DOHH2 (cell line): ENCODE measurements at regions not wholly inside any gene's neighbourhood (a gene's known extent, or its start where the extent isn't known, plus 50 kb on each side); places are given as distances from the start of the nearest gene placed in this dataset.
"Not testable (repeated sequence)": the region's sequence is repeated elsewhere in the genome, so short reads cannot be mapped to it uniquely, and the experiment has no call there.

Experiments used
- H3F3A ChIP-seq: fragments of 200-600 bp; sonication (generic), shearing (Covaris generic); 2 replicates; pipeline ENCODE4 v1.6.0; 2016; ENCODE audit warnings: antibody characterized with exemption, mild to moderate bottlenecking; ENCODE audit not compliant: control insufficient read depth, insufficient read depth
- H3K27ac ChIP-seq: fragments of 200-600 bp; sonication (generic); 2 replicates; pipeline ENCODE4 v1.5.1; 2014; ENCODE audit warnings: low read depth, mild to moderate bottlenecking, low read length, moderate library complexity
- H3K27me3 ChIP-seq: fragments of 200-600 bp; sonication (generic); 2 replicates; pipeline ENCODE4 v1.6.1; 2014; ENCODE audit warnings: mild to moderate bottlenecking, low read length, mixed read lengths; ENCODE audit not compliant: control insufficient read depth
- H3K36me3 ChIP-seq: fragments of 200-600 bp; sonication (generic); 2 replicates; pipeline ENCODE4 v1.6.1; 2014; ENCODE audit warnings: mild to moderate bottlenecking, low read length, moderate library complexity, mixed read lengths; ENCODE audit not compliant: control insufficient read depth
- H3K4me1 ChIP-seq: fragments of 200-600 bp; sonication (generic); 2 replicates; pipeline ENCODE4 v1.6.1; 2014; ENCODE audit warnings: mild to moderate bottlenecking, low read length, mixed read lengths; ENCODE audit not compliant: control insufficient read depth
- H3K4me2 ChIP-seq: fragments of 200-600 bp; sonication (generic); 2 replicates; pipeline ENCODE4 v1.6.0; 2014; ENCODE audit warnings: mild to moderate bottlenecking, low read length, moderate library complexity
- H3K4me3 ChIP-seq: fragments of 200-600 bp; sonication (generic); 2 replicates; pipeline ENCODE4 v1.5.1; 2014; ENCODE audit warnings: mild to moderate bottlenecking, low read length, mixed read lengths
- H3K79me2 ChIP-seq: fragments of 200-600 bp; sonication (generic); 2 replicates; pipeline ENCODE4 v1.6.1; 2014; ENCODE audit warnings: mild to moderate bottlenecking, low read length, mixed read lengths; ENCODE audit not compliant: control insufficient read depth
- H3K9me2 ChIP-seq: fragments of 200-600 bp; sonication (generic); replicated peaks from 2 replicates; pipeline ENCODE4 v1.6.1; 2014; ENCODE audit warnings: mild to moderate bottlenecking, low read length, mixed read lengths; ENCODE audit not compliant: control insufficient read depth
- H3K9me3 ChIP-seq: fragments of 200-600 bp; sonication (generic); 2 replicates; pipeline ENCODE4 v1.6.1; 2014; ENCODE audit warnings: antibody characterized with exemption, low read length, mixed read lengths; ENCODE audit not compliant: control insufficient read depth, insufficient read depth
- H4K20me1 ChIP-seq: fragments of 200-600 bp; sonication (generic); 2 replicates; pipeline ENCODE4 v1.6.0; 2014; ENCODE audit warnings: low read depth, mild to moderate bottlenecking, antibody characterized with exemption, low read length, moderate library complexity; ENCODE audit not compliant: control insufficient read depth, insufficient read depth
- CTCF ChIP-seq: fragments of 200-600 bp; sonication (generic); IDR thresholded peaks from one replicate; pipeline ENCODE4 v1.5.1; 2014; ENCODE audit warnings: antibody characterized with exemption, mild to moderate bottlenecking, low read depth, low read length; ENCODE audit not compliant: poor library complexity, severe bottlenecking
- EZH2phosphoT487 ChIP-seq: fragments of 200-600 bp; sonication (generic); IDR thresholded peaks from 2 replicates; pipeline ENCODE4 v1.6.1; 2017; ENCODE audit warnings: borderline replicate concordance, mild to moderate bottlenecking, antibody characterized with exemption, low read length, moderate library complexity, mixed read lengths

GRCh38 chr17:30600060-30600829 is 123.0 kb downstream of the GOSR1 start:
- Histone ChIP-seq H3K79me2 (peaks cover 45% of the 10 kb centered on the region), H3K9me2 (no peaks in the 10 kb centered on the region), H3F3A (peaks cover 14% of the 10 kb centered on the region), H3K9me3 (peaks cover 4% of the 10 kb centered on the region; the same call in 1 of the 2 replicates), H3K27me3 (no peaks in the 10 kb centered on the region), H3K27ac (peak overlapping the region; percentile 94), H3K4me3 (peak overlapping the region; percentile 97), H3K4me1 (peaks cover 50% of the 10 kb centered on the region), H3K4me2 (peak overlapping the region; percentile 97), H4K20me1 (0 out of 2 replicates have a peak, but pooled peaks cover 3% of the 10 kb centered on the region), H3K36me3 (0 out of 2 replicates have a peak, but pooled peaks cover 6% of the 10 kb centered on the region)
- peak; percentile 67 for TF ChIP-seq CTCF
- TF ChIP-seq EZH2phosphoT487 = no peak

- Histone ChIP-seq H3K4me2 (peak overlapping the region; percentile 97), H4K20me1 (no peaks in the 10 kb centered on the region), H3K27ac (peak overlapping the region; percentile 94), H3K27me3 (no peaks in the 10 kb centered on the region), H3K36me3 (0 out of 2 replicates have a peak, but pooled peaks cover 6% of the 10 kb centered on the region), H3K9me3 (peaks cover 4% of the 10 kb centered on the region; the same call in 1 of the 2 replicates), H3K4me3 (peak overlapping the region; percentile 97), H3F3A (peaks cover 14% of the 10 kb centered on the region), H3K79me2 (peaks cover 38% of the 10 kb centered on the region), H3K9me2 (no peaks in the 10 kb centered on the region), H3K4me1 (peaks cover 43% of the 10 kb centered on the region)
- TF ChIP-seq CTCF (no peak), EZH2phosphoT487 (no peak)
Measured at GRCh38 chr17:30599428-30600059, 122.3 kb downstream of the GOSR1 start.

GRCh38 chr17:30597776-30598288 is 120.6 kb downstream of the GOSR1 start:
- Histone ChIP-seq H3K27ac (peak overlapping the region; percentile 43), H3K27me3 (no peaks in the 10 kb centered on the region), H3K79me2 (peaks cover 21% of the 10 kb centered on the region), H3K36me3 (0 out of 2 replicates have a peak, but pooled peaks cover 6% of the 10 kb centered on the region), H3K4me2 (peak overlapping the region; percentile 30; the same call in 1 of the 2 replicates), H4K20me1 (no peaks in the 10 kb centered on the region), H3K9me3 (peaks cover 4% of the 10 kb centered on the region; the same call in 1 of the 2 replicates), H3F3A (peaks cover 14% of the 10 kb centered on the region), H3K4me1 (peaks cover 29% of the 10 kb centered on the region), H3K4me3 (peak overlapping the region; percentile 15; the same call in 1 of the 2 replicates), H3K9me2 (no peaks in the 10 kb centered on the region)
- TF ChIP-seq EZH2phosphoT487 (no peak), CTCF (no peak)

GRCh38 chr17:30596948-30597775 is 120.0 kb downstream of the GOSR1 start:
- not testable (repeated sequence) for H3K4me3 ChIP-seq, H3K9me3 ChIP-seq, H3K9me2 ChIP-seq, H3K36me3 ChIP-seq, H4K20me1 ChIP-seq, H3K27me3 ChIP-seq
- Histone ChIP-seq H3K27ac (peak overlapping the region; percentile 43), H3F3A (peaks cover 14% of the 10 kb centered on the region), H3K4me2 (0 out of 2 replicates have a peak overlapping the region, but pooled peaks have one; percentile 30), H3K4me1 (peaks cover 28% of the 10 kb centered on the region), H3K79me2 (peaks cover 14% of the 10 kb centered on the region)

GRCh38 chr17:30594953-30595371 is 117.8 kb downstream of the GOSR1 start:
- H3K4me2 ChIP-seq, H3K9me2 ChIP-seq, H3K79me2 ChIP-seq, H3K4me3 ChIP-seq, H4K20me1 ChIP-seq, H3K9me3 ChIP-seq, H3K27ac ChIP-seq, H3K27me3 ChIP-seq, H3K36me3 ChIP-seq: not testable (repeated sequence)
- H3F3A ChIP-seq = peaks cover 14% of the 10 kb centered on the region
- peaks cover 28% of the 10 kb centered on the region for H3K4me1 ChIP-seq
